Uterus (tissue), 3 donors: ENCODE measurements at regions not wholly inside any gene's neighbourhood (a gene's known extent, or its start where the extent isn't known, plus 50 kb on each side); places are given as distances from the start of the nearest gene placed in this dataset.

Experiments
- DNase-seq, 2 donors: peaks; one replicate each; pipeline ENCODE4 v3.0.0-alpha.2; 2019 to 2020
- H3K27ac ChIP-seq, 2 donors: fragments of 200-600 bp; sonication (generic); 1 replicate in 1 of 2; 2 replicates in 1 of 2; pipeline ENCODE4 v1.5.1; 2016 to 2018
- H3K27me3 ChIP-seq, 2 donors: fragments of 200-600 bp; sonication (generic); one replicate each; pipeline ENCODE4 v1.5.1; 2018 to 2019; ENCODE audit warnings: control low read depth in 1 of 2
- H3K36me3 ChIP-seq, 2 donors: fragments of 200-600 bp; sonication (generic); one replicate each; pipeline ENCODE4 v1.5.1; 2019; ENCODE audit warnings: control low read depth in 1 of 2
- H3K4me1 ChIP-seq, 2 donors: fragments of 200-600 bp; sonication (generic); one replicate each; pipeline ENCODE4 v1.5.1; 2018 to 2019; ENCODE audit warnings: control low read depth in 1 of 2
- H3K4me3 ChIP-seq, 2 donors: fragments of 200-600 bp; sonication (generic); 1 replicate in 1 of 2; 2 replicates in 1 of 2; pipeline ENCODE4 v1.5.1; 2018 to 2019; ENCODE audit warnings: mild to moderate bottlenecking in 1 of 2
- H3K9me3 ChIP-seq, 2 donors: fragments of 200-600 bp; sonication (generic); one replicate each; pipeline ENCODE4 v1.5.1; 2019; ENCODE audit warnings: control low read depth in 1 of 2
- CTCF ChIP-seq, 4 experiments: fragments of 200-600 bp in 2 of 4; fragments of 450-650 bp in 2 of 4; sonication (generic) in 2 of 4; IDR thresholded peaks; one replicate each; pipeline ENCODE4 v1.5.1; 2016 to 2019; ENCODE audit warnings: antibody characterized with exemption in 4 of 4, mild to moderate bottlenecking in 2 of 4, moderate library complexity in 1 of 4
- POLR2A ChIP-seq, 2 donors: fragments of 450-650 bp; IDR thresholded peaks; one replicate each; pipeline ENCODE4 v1.6.1; 2016; ENCODE audit warnings: antibody characterized with exemption in 2 of 2, mild to moderate bottlenecking in 1 of 2, moderate library complexity in 1 of 2
- intact Hi-C: fragments of 100-400 bp; cut with DNase I; formaldehyde crosslinking; loops from one replicate; pipeline ENCODE4 v1.15.1; 2023; ENCODE audit warnings: low total_unique reads
- donor health status: DM: yes; HTN: yes; CAD: no.

- DNase-seq: no peak
- intact Hi-C loops: no loop called here
- TF ChIP-seq POLR2A (IDR thresholded peaks at IDR 0.05) (no peak), CTCF (IDR thresholded peaks at IDR 0.05) (no peak)
Measured at GRCh38 chr5:118545470-118545869, 442.9 kb downstream of the DTWD2 start.

GRCh38 chr5:118544887-118545449 is 443.4 kb downstream of the DTWD2 start:
- H3K4me1 ChIP-seq: no peaks in the 10 kb centered on the region
- no peak overlapping the region for H3K4me3 ChIP-seq
- H3K27ac ChIP-seq: no peak overlapping the region
- intact Hi-C loops: no loop called here
- no peaks in the 10 kb centered on the region for H3K27me3 ChIP-seq
- TF ChIP-seq POLR2A (IDR thresholded peaks at IDR 0.05): no peak
- DNase-seq: no peak
- no peaks in the 10 kb centered on the region for H3K9me3 ChIP-seq
- H3K36me3 ChIP-seq: no peaks in the 10 kb centered on the region

More at GRCh38 chr5:118545470-118545869, 442.9 kb downstream of the DTWD2 start:
- Histone ChIP-seq H3K9me3 (no peaks in the 10 kb centered on the region), H3K4me3 (no peak overlapping the region), H3K36me3 (no peaks in the 10 kb centered on the region), H3K4me1 (no peaks in the 10 kb centered on the region), H3K27me3 (no peaks in the 10 kb centered on the region), H3K27ac (no peak overlapping the region)

- intact Hi-C loops: no loop called here
- H3K4me1 ChIP-seq: no peaks in the 10 kb centered on the region
- TF ChIP-seq POLR2A (IDR thresholded peaks at IDR 0.05) (no peak), CTCF (IDR thresholded peaks at IDR 0.05) (no peak)
Measured at GRCh38 chr5:118533923-118534322, 454.4 kb downstream of the DTWD2 start.

GRCh38 chr5:118533156-118533555 is 455.2 kb downstream of the DTWD2 start:
- Histone ChIP-seq H3K4me1 (no peaks in the 10 kb centered on the region), H3K27me3 (no peaks in the 10 kb centered on the region), H3K27ac (no peak overlapping the region), H3K4me3 (no peak overlapping the region), H3K36me3 (no peaks in the 10 kb centered on the region), H3K9me3 (no peaks in the 10 kb centered on the region)
- DNase-seq: no peak
- intact Hi-C loops: no loop called here
- TF ChIP-seq CTCF (IDR thresholded peaks at IDR 0.05) (no peak), POLR2A (IDR thresholded peaks at IDR 0.05) (no peak)

More at GRCh38 chr5:118533923-118534322, 454.4 kb downstream of the DTWD2 start:
- Histone ChIP-seq H3K27ac (no peak overlapping the region), H3K4me3 (no peak overlapping the region), H3K9me3 (no peaks in the 10 kb centered on the region), H3K27me3 (no peaks in the 10 kb centered on the region), H3K36me3 (no peaks in the 10 kb centered on the region)
- no peak for DNase-seq

GRCh38 chr5:118531276-118531675 is 457.1 kb downstream of the DTWD2 start:
- no peak for TF ChIP-seq CTCF (IDR thresholded peaks at IDR 0.05)
- TF ChIP-seq POLR2A (IDR thresholded peaks at IDR 0.05): no peak
- Histone ChIP-seq H3K4me1 (no peaks in the 10 kb centered on the region), H3K9me3 (no peaks in the 10 kb centered on the region), H3K36me3 (no peaks in the 10 kb centered on the region), H3K4me3 (no peak overlapping the region), H3K27ac (no peak overlapping the region), H3K27me3 (no peaks in the 10 kb centered on the region)
- intact Hi-C loops: no loop called here
- DNase-seq: no peak
